ENCODE measurements at regions not wholly inside any gene's neighbourhood (a gene's known extent, or its start where the extent isn't known, plus 50 kb on each side); places are given as distances from the start of the nearest gene placed in this dataset.

GRCh38 chr2:216960671-216961268 lies 100.9 kb upstream of the TNP1 start:
- TF ChIP-seq POLR2A (IDR thresholded peaks at IDR 0.05; ENCODE audit: low read depth, low read length) (no peak), POLR2AphosphoS5 (IDR thresholded peaks at IDR 0.05; ENCODE audit: low read depth, low read length) (no peak)
